ENCODE measurements at regions not wholly inside any gene's neighbourhood (a gene's known extent, or its start where the extent isn't known, plus 50 kb on each side); places are given as distances from the start of the nearest gene placed in this dataset.
"Not testable (repeated sequence)": the region's sequence is repeated elsewhere in the genome, so short reads cannot be mapped to it uniquely, and the experiment has no call there.

DNA sequence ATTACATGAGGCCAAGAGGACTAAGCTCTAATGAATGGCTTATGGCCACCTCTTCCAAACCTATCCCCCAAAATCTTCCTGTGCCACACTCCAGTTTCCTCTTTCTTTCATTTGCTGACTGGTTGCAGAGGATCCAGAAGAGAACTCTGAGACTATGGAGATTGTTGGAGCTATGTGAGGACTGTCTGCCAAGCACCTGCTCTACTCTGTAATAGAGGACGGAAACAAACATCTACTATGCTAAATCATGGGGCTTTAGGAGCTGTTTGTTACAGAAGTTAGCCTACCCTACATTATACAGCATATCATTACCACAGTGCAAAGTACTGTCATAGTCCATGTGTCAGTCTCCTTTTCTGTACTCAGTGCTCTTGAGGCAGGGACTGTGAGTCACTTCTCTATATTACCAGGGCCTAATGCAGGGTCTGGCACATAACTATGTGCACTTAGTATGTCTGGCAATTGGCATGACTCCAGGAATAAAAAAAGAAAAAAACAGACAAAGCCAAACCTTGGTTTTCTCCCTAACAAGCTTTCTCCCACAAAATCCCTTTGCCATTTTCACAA lies 95.1 kb downstream of the RPAP3 start:
- DNase-seq (ENCODE audit: low spot score) = no peak
- H3K27me3 ChIP-seq (replicated peaks; ENCODE audit: insufficient read depth, low read depth, low read length, poor library complexity) = no peaks in the 10 kb centered on the region
- H3K27ac ChIP-seq (ENCODE audit: low read depth, low read length, poor library complexity, severe bottlenecking) = no peak overlapping the region
- BruUV-seq (replicated peaks) = no TSS peak
- intact Hi-C loops (cut with micrococcal nuclease; ENCODE audit: unreplicated experiment) = no loop called here
- no peaks in the 10 kb centered on the region for H3K36me3 ChIP-seq (ENCODE audit: insufficient read depth, low read length, poor library complexity, severe bottlenecking)
- TF ChIP-seq EZH2 (IDR thresholded peaks at IDR 0.05; ENCODE audit: borderline replicate concordance, low read depth, low read length, poor library complexity, severe bottlenecking) = no peak
- TF ChIP-seq, protein P1, sequence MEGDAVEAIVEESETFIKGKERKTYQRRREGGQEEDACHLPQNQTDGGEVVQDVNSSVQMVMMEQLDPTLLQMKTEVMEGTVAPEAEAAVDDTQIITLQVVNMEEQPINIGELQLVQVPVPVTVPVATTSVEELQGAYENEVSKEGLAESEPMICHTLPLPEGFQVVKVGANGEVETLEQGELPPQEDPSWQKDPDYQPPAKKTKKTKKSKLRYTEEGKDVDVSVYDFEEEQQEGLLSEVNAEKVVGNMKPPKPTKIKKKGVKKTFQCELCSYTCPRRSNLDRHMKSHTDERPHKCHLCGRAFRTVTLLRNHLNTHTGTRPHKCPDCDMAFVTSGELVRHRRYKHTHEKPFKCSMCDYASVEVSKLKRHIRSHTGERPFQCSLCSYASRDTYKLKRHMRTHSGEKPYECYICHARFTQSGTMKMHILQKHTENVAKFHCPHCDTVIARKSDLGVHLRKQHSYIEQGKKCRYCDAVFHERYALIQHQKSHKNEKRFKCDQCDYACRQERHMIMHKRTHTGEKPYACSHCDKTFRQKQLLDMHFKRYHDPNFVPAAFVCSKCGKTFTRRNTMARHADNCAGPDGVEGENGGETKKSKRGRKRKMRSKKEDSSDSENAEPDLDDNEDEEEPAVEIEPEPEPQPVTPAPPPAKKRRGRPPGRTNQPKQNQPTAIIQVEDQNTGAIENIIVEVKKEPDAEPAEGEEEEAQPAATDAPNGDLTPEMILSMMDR (conservative IDR thresholded peaks at IDR 0.05; ENCODE audit: low read depth, low read length) = no peak
- POLR2A ChIA-PET (ENCODE audit: low non-redundant PET) = no interaction called here
- H3K9me3 ChIP-seq (ENCODE audit: low read depth, low read length, poor library complexity, severe bottlenecking) = peaks cover 3% of the 10 kb centered on the region
- H3K4me3 ChIP-seq (ENCODE audit: low read depth, low read length, poor library complexity, severe bottlenecking) = no peak overlapping the region
- H3K4me1 ChIP-seq (ENCODE audit: insufficient read depth, low read length, poor library complexity, severe bottlenecking) = no peaks in the 10 kb centered on the region
- CTCF ChIA-PET = no interaction called here

DNA sequence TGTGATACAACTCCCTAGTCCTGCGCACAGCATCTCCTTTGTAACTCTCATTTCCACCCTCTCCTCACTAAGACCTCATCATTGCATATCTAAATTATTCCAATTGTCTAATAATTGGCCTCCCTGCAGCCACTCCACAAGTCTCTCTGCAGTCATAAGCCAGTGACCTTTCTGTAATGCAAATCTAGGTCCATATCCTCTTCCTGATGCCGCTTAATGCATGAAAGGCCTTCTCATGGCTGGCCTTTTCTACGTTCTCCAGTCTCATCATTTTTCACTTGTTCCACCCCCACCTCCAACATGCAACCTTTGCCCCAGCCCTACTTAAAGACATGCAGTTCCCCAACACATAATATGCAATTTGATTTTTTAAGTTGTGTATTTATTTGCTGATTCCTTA lies 96.0 kb downstream of the RPAP3 start:
- no peak overlapping the region for H3K27ac ChIP-seq (ENCODE audit: low read depth, low read length, poor library complexity, severe bottlenecking)
- BruUV-seq (replicated peaks) = no TSS peak
- CTCF ChIA-PET = no interaction called here

DNA sequence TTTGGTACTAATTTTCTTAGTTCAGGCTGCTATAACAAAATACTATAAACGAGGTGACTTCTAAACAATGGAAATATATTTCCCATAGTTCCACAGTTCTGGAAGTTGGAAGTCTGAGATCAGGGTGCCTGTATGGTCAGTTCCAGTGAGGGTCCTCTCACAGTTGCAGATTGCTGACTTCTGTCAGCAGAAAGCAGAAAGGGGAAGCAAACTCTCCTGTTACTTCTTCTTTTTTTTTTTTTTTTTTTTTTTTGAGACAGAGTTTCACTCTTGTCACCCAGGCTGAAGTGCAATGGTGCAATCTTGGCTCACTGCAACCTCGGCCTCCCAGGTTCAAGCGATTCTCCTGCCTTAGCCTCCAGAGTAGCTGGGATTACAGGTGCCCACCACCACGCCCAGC lies 97.2 kb downstream of the RPAP3 start:
- POLR2A ChIA-PET (ENCODE audit: low non-redundant PET); H3K27ac ChIP-seq (ENCODE audit: low read depth, low read length, poor library complexity, severe bottlenecking); H3K36me3 ChIP-seq (ENCODE audit: insufficient read depth, low read length, poor library complexity, severe bottlenecking); CTCF ChIA-PET; H3K4me3 ChIP-seq (ENCODE audit: low read depth, low read length, poor library complexity, severe bottlenecking); H3K9me3 ChIP-seq (ENCODE audit: low read depth, low read length, poor library complexity, severe bottlenecking); BruUV-seq (replicated peaks); H3K4me1 ChIP-seq (ENCODE audit: insufficient read depth, low read length, poor library complexity, severe bottlenecking); DNase-seq (ENCODE audit: low spot score); H3K27me3 ChIP-seq (replicated peaks; ENCODE audit: insufficient read depth, low read depth, low read length, poor library complexity); intact Hi-C loops (cut with micrococcal nuclease; ENCODE audit: unreplicated experiment): not testable (repeated sequence)

More for the DNA sequence above, 96.0 kb downstream of the RPAP3 start:
- intact Hi-C loops (cut with micrococcal nuclease; ENCODE audit: unreplicated experiment) = no loop called here
- no peak for TF ChIP-seq EZH2 (IDR thresholded peaks at IDR 0.05; ENCODE audit: borderline replicate concordance, low read depth, low read length, poor library complexity, severe bottlenecking)
- TF ChIP-seq, protein P1 (conservative IDR thresholded peaks at IDR 0.05; ENCODE audit: low read depth, low read length) = no peak
- Histone ChIP-seq H3K36me3 (ENCODE audit: insufficient read depth, low read length, poor library complexity, severe bottlenecking) (no peaks in the 10 kb centered on the region), H3K4me3 (ENCODE audit: low read depth, low read length, poor library complexity, severe bottlenecking) (no peak overlapping the region), H3K4me1 (ENCODE audit: insufficient read depth, low read length, poor library complexity, severe bottlenecking) (no peaks in the 10 kb centered on the region), H3K9me3 (ENCODE audit: low read depth, low read length, poor library complexity, severe bottlenecking) (peaks cover 3% of the 10 kb centered on the region), H3K27me3 (replicated peaks; ENCODE audit: insufficient read depth, low read depth, low read length, poor library complexity) (no peaks in the 10 kb centered on the region)
- POLR2A ChIA-PET (ENCODE audit: low non-redundant PET) = no interaction called here
- DNase-seq (ENCODE audit: low spot score) = no peak

DNA sequence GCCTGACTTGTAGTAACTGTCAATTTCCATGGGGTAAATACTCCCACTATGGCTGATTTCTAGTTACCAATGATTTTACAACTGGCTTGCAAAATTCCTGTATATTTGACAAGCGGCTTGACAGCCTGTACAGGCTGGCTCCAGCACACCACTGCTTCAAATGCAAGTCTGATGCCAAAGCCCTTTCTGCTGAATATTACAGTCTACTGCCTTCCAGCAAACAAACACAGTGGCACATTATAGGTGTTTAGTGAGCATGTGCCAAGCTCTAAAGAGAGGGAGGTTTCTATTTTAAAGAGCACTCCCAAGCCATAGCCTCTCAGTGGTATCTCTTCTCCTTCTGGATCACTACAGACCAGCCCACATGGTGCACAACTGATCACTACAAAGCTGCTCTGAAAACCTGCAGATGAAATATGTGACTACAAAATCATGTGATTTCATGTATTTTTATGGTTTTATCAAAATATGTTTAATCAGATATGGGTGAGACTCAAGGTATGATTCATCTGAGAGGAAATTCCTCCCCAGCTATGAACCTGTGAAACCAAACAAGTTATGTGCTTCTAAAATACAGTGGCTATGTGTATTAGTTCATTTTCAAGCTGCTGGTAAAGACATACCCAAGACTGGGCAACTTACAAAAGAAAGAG lies 101.5 kb downstream of the RPAP3 start:
- POLR2A ChIA-PET (ENCODE audit: low non-redundant PET) = no interaction called here
- no peaks in the 10 kb centered on the region for H3K9me3 ChIP-seq (ENCODE audit: low read depth, low read length, poor library complexity, severe bottlenecking)
- BruUV-seq (replicated peaks) = no TSS peak
- no peak for DNase-seq (ENCODE audit: low spot score)
- no peak overlapping the region for H3K27ac ChIP-seq (ENCODE audit: low read depth, low read length, poor library complexity, severe bottlenecking)
- no peaks in the 10 kb centered on the region for H3K27me3 ChIP-seq (replicated peaks; ENCODE audit: insufficient read depth, low read depth, low read length, poor library complexity)
- H3K36me3 ChIP-seq (ENCODE audit: insufficient read depth, low read length, poor library complexity, severe bottlenecking) = no peaks in the 10 kb centered on the region
- intact Hi-C loops (cut with micrococcal nuclease; ENCODE audit: unreplicated experiment) = no loop called here
- CTCF ChIA-PET = no interaction called here
- TF ChIP-seq, protein P1 (conservative IDR thresholded peaks at IDR 0.05; ENCODE audit: low read depth, low read length) = no peak
- no peak for TF ChIP-seq EZH2 (IDR thresholded peaks at IDR 0.05; ENCODE audit: borderline replicate concordance, low read depth, low read length, poor library complexity, severe bottlenecking)
- no peaks in the 10 kb centered on the region for H3K4me1 ChIP-seq (ENCODE audit: insufficient read depth, low read length, poor library complexity, severe bottlenecking)
- no peak overlapping the region for H3K4me3 ChIP-seq (ENCODE audit: low read depth, low read length, poor library complexity, severe bottlenecking)
